Neural progenitor cell (in vitro differentiated cells): ENCODE measurements at regions not wholly inside any gene's neighbourhood (a gene's known extent, or its start where the extent isn't known, plus 50 kb on each side); places are given as distances from the start of the nearest gene placed in this dataset.

Experiments
- DNase-seq: peaks from one replicate; pipeline ENCODE4 v3.0.0-alpha.2; 2016; ENCODE audit warnings: low spot score
- H2AFZ ChIP-seq: fragments of 200-600 bp; sonication (generic); replicated peaks from 2 replicates; pipeline ENCODE4 v1.6.1; 2016; ENCODE audit warnings: antibody characterized with exemption
- H3F3A ChIP-seq: fragments of 200-600 bp; sonication (generic); 2 replicates; pipeline ENCODE4 v1.6.1; 2016; ENCODE audit warnings: antibody characterized with exemption, low read depth
- H3K27ac ChIP-seq: fragments of 200-600 bp; sonication (generic); 2 replicates; pipeline ENCODE4 v1.5.1; 2016; ENCODE audit warnings: mild to moderate bottlenecking
- H3K27me3 ChIP-seq: fragments of 200-600 bp; sonication (generic); 2 replicates; pipeline ENCODE4 v1.6.1; 2016; ENCODE audit warnings: mild to moderate bottlenecking, moderate library complexity
- H3K36me3 ChIP-seq: fragments of 200-600 bp; sonication (generic); 2 replicates; pipeline ENCODE4 v1.5.1; 2016
- H3K4me1 ChIP-seq: fragments of 200-600 bp; sonication (generic); 2 replicates; pipeline ENCODE4 v1.6.1; 2016; ENCODE audit warnings: mixed run types
- H3K4me2 ChIP-seq: fragments of 200-600 bp; sonication (generic); 2 replicates; pipeline ENCODE4 v1.6.1; 2016
- H3K4me3 ChIP-seq: fragments of 200-600 bp; sonication (generic); 2 replicates; pipeline ENCODE4 v1.5.1; 2016
- H3K79me2 ChIP-seq: fragments of 200-600 bp; sonication (generic); 2 replicates; pipeline ENCODE4 v1.6.1; 2016; ENCODE audit warnings: low read depth
- H3K9ac ChIP-seq: fragments of 200-600 bp; sonication (generic); 2 replicates; pipeline ENCODE4 v1.6.1; 2016
- H3K9me3 ChIP-seq: fragments of 200-600 bp; sonication (generic); 2 replicates; pipeline ENCODE4 v1.5.1; 2016; ENCODE audit warnings: low read depth
- H4K20me1 ChIP-seq: fragments of 200-600 bp; sonication (generic); 2 replicates; pipeline ENCODE4 v1.6.1; 2016; ENCODE audit warnings: low read depth
- H3K27ac Mint-ChIP-seq: 3 replicates; pipeline ENCODE4 v1.8.0; 2021; ENCODE audit warnings: mixed read lengths
- H3K27me3 Mint-ChIP-seq: 2 replicates; pipeline ENCODE4 v1.8.0; 2022; ENCODE audit warnings: low read depth, mild to moderate bottlenecking, inconsistent platforms, moderate library complexity, mixed read lengths; ENCODE audit not compliant: insufficient read depth
- H3K36me3 Mint-ChIP-seq: 3 replicates; pipeline ENCODE4 v1.8.0; 2021; ENCODE audit warnings: mixed read lengths
- H3K4me1 Mint-ChIP-seq: 3 replicates; pipeline ENCODE4 v1.8.0; 2021; ENCODE audit warnings: mixed read lengths
- H3K4me3 Mint-ChIP-seq: 3 replicates; pipeline ENCODE4 v1.8.0; 2021; ENCODE audit warnings: mild to moderate bottlenecking, moderate library complexity, mixed read lengths
- H3K9me3 Mint-ChIP-seq: 3 replicates; pipeline ENCODE4 v1.8.0; 2020; ENCODE audit warnings: mixed read lengths
- CTCF ChIP-seq: fragments of 200-600 bp; sonication (generic); IDR thresholded peaks from 2 replicates; pipeline ENCODE4 v1.5.1; 2017; ENCODE audit warnings: antibody characterized with exemption, mild to moderate bottlenecking
- EZH2 ChIP-seq: fragments of 200-600 bp; sonication (generic); IDR thresholded peaks from 2 replicates; pipeline ENCODE4 v1.6.1; 2017; ENCODE audit warnings: antibody characterized with exemption, mild to moderate bottlenecking, moderate library complexity
- EZH2phosphoT487 ChIP-seq: fragments of 200-600 bp; sonication (generic); IDR thresholded peaks from 2 replicates; pipeline ENCODE4 v1.6.1; 2017; ENCODE audit warnings: antibody characterized with exemption

- Histone ChIP-seq H3K4me2 (no peak overlapping the region), H3K79me2 (no peaks in the 10 kb centered on the region), H3K4me3 (no peak overlapping the region), H3K4me1 (peaks cover 12% of the 10 kb centered on the region), H2AFZ (no peak overlapping the region), H4K20me1 (no peaks in the 10 kb centered on the region), H3F3A (no peaks in the 10 kb centered on the region), H3K27ac (no peak overlapping the region), H3K9me3 (no peaks in the 10 kb centered on the region), H3K27me3 (no peaks in the 10 kb centered on the region), H3K9ac (no peak overlapping the region), H3K36me3 (no peaks in the 10 kb centered on the region)
- Mint-ChIP-seq H3K27me3 (peaks cover 2% of the 10 kb centered on the region), H3K36me3 (no peaks in the 10 kb centered on the region), H3K9me3 (no peaks in the 10 kb centered on the region), H3K4me1 (peaks cover 9% of the 10 kb centered on the region), H3K4me3 (no peak overlapping the region), H3K27ac (no peak overlapping the region)
- no peak for TF ChIP-seq CTCF
- no peak for TF ChIP-seq EZH2phosphoT487
- TF ChIP-seq EZH2, result no peak
- DNase-seq, result no peak
These were observed 219.7 kb downstream of the SEC61B start for GRCh38 chr9:99441829-99442228.

DNA sequence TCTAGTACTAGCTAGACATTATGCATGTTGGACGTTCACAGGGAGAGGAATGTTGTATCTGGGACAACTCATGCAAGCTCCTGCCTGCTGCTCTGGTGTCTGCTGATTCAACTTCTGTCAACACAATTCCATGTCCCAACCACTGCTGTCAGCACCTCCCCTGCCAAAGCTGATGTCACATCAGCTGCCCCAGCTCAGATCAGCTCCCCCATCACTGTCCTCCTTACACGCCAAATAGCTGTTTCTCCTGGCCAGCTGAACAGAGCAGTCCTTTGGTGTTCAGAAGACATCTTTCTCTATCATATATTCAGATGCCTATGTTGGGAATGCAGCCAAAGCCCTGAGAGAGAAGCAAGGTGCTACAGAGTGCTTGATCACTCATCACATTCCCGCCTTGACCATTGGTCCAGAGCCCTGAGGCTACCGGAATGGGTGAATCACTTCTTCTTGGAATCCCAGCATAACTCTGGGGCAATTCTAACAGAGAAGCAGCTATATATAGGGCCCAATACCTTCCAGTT is 223.3 kb downstream of the SEC61B start:
- no peaks in the 10 kb centered on the region for H3K36me3 ChIP-seq
- H3K9ac ChIP-seq, result no peak overlapping the region
- no peaks in the 10 kb centered on the region for H4K20me1 ChIP-seq
- H3K4me1 ChIP-seq, result peaks cover 7% of the 10 kb centered on the region
- no peak overlapping the region for H2AFZ ChIP-seq
- peaks cover under 1% of the 10 kb centered on the region for H3K27me3 Mint-ChIP-seq
- H3K4me2 ChIP-seq, result no peak overlapping the region
- no peaks in the 10 kb centered on the region for H3K9me3 Mint-ChIP-seq
- no peak overlapping the region for H3K27ac Mint-ChIP-seq
- H3K9me3 ChIP-seq, result no peaks in the 10 kb centered on the region
- H3K4me1 Mint-ChIP-seq, result peaks cover 9% of the 10 kb centered on the region
- TF ChIP-seq EZH2phosphoT487 (no peak), CTCF (no peak), EZH2 (no peak)
- no peaks in the 10 kb centered on the region for H3K36me3 Mint-ChIP-seq
- no peaks in the 10 kb centered on the region for H3K79me2 ChIP-seq
- DNase-seq, result no peak
- no peak overlapping the region for H3K4me3 Mint-ChIP-seq
- no peak overlapping the region for H3K27ac ChIP-seq
- no peaks in the 10 kb centered on the region for H3K27me3 ChIP-seq
- H3F3A ChIP-seq, result no peaks in the 10 kb centered on the region
- H3K4me3 ChIP-seq, result no peak overlapping the region

- no peak overlapping the region for H3K27ac ChIP-seq
- no peaks in the 10 kb centered on the region for H3K36me3 ChIP-seq
- H3K27me3 ChIP-seq, result no peaks in the 10 kb centered on the region
- Mint-ChIP-seq H3K4me3 (no peak overlapping the region), H3K9me3 (no peaks in the 10 kb centered on the region), H3K4me1 (peaks cover 9% of the 10 kb centered on the region), H3K27me3 (no peaks in the 10 kb centered on the region), H3K36me3 (no peaks in the 10 kb centered on the region), H3K27ac (no peak overlapping the region)
- H3K9ac ChIP-seq, result no peak overlapping the region
- no peaks in the 10 kb centered on the region for H3K79me2 ChIP-seq
- no peak overlapping the region for H3K4me2 ChIP-seq
- H3K9me3 ChIP-seq, result no peaks in the 10 kb centered on the region
- no peak overlapping the region for H2AFZ ChIP-seq
- H3K4me3 ChIP-seq, result no peak overlapping the region
- H4K20me1 ChIP-seq, result no peaks in the 10 kb centered on the region
- no peak for TF ChIP-seq CTCF
- TF ChIP-seq EZH2phosphoT487, result no peak
- no peaks in the 10 kb centered on the region for H3F3A ChIP-seq
- H3K4me1 ChIP-seq, result peaks cover 10% of the 10 kb centered on the region
- DNase-seq, result no peak
These were observed 223.8 kb downstream of the SEC61B start for GRCh38 chr9:99445920-99446319.
